NT2/D1 (cell line): ENCODE measurements at regions not wholly inside any gene's neighbourhood (a gene's known extent, or its start where the extent isn't known, plus 50 kb on each side); places are given as distances from the start of the nearest gene placed in this dataset.

Experiments used
- SUZ12 ChIP-seq: IDR thresholded peaks from 2 replicates; pipeline ENCODE4 v1.6.1; 2011; ENCODE audit not compliant: insufficient read length, insufficient read depth; ENCODE audit errors: extremely low read depth
- YY1 ChIP-seq: IDR thresholded peaks from 2 replicates; pipeline ENCODE4 v1.6.1; 2011; ENCODE audit not compliant: insufficient read length, insufficient read depth
- ZNF274 ChIP-seq: IDR thresholded peaks from 2 replicates; pipeline ENCODE4 v1.6.1; 2011; ENCODE audit warnings: mild to moderate bottlenecking, low read depth, low read length

DNA sequence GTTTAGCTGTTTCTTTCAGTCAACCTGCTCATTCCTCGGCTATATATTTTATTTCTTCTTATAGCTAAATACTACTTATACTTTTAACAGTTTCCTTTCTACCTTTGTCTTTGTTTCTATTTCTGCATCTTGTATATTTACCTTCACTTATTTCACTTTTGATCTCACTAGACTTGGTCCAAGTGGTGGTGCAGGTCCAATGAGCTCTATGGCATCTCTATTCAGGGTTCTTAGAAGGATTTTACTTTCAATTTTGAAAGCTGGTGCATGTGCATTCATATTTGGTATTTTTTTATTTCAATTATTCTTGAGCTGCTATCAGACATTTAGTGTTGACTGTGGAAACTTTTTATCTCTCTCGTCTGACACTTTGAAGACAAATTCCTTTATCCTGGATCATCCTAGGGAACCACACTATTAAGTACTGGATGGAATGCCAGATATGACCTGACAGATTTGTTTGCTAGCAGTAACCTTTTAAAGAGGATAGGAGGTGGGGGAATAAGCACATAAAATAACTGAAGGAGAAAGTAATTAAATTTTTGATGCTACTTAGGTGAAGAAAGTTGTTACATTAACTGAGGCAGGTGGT is 123.1 kb upstream of the PJA2 start:
- TF ChIP-seq YY1 (no peak), SUZ12 (no peak), ZNF274 (no peak)
